Gastrocnemius medialis (tissue), 4 donors: ENCODE measurements at regions not wholly inside any gene's neighbourhood (a gene's known extent, or its start where the extent isn't known, plus 50 kb on each side); places are given as distances from the start of the nearest gene placed in this dataset.

Experiments
- ATAC-seq, 2 donors: fragments of 150-250 bp; one replicate each; pipeline ENCODE4 v1.9.1; 2016
- DNase-seq, 2 donors: peaks; one replicate each; pipeline ENCODE4 v3.0.0-alpha.2; 2019
- H3K27ac ChIP-seq, 4 donors: fragments of 200-600 bp; sonication (generic); 1 replicate in 1 of 4; 2 replicates in 3 of 4; pipeline ENCODE4 v1.5.1; 2016 to 2018; ENCODE audit warnings: mild to moderate bottlenecking in 2 of 4, moderate library complexity in 1 of 4
- H3K27me3 ChIP-seq, 3 donors: fragments of 200-600 bp; sonication (generic) in 2 of 3; 1 replicate in 1 of 3; 2 replicates in 2 of 3; pipeline versions ENCODE4 v1.5.1 to v1.6.0; 2016 to 2019; ENCODE audit warnings: mild to moderate bottlenecking in 1 of 3, moderate library complexity in 1 of 3
- H3K36me3 ChIP-seq, 2 donors: fragments of 200-600 bp; sonication (generic) in 1 of 2; one replicate each; pipeline ENCODE4 v1.5.1; 2017 to 2018
- H3K4me1 ChIP-seq, 2 donors: fragments of 200-600 bp; sonication (generic) in 1 of 2; one replicate each; pipeline ENCODE4 v1.5.1; 2016 to 2017; ENCODE audit warnings: mild to moderate bottlenecking in 2 of 2
- H3K4me3 ChIP-seq, 4 donors: fragments of 200-600 bp; sonication (generic) in 3 of 4; 1 replicate in 1 of 4; 2 replicates in 3 of 4; pipeline ENCODE4 v1.5.1; 2016 to 2019; ENCODE audit warnings: mild to moderate bottlenecking in 2 of 4
- H3K9me3 ChIP-seq, 3 donors: fragments of 200-600 bp; sonication (generic) in 2 of 3; 1 replicate in 1 of 3; 2 replicates in 2 of 3; pipeline ENCODE4 v1.5.1; 2016 to 2019
- CTCF ChIP-seq, 5 experiments: fragments of 450-650 bp in 3 of 5; fragments of 200-600 bp in 2 of 5; sonication (generic) in 2 of 5; IDR thresholded peaks in 4 of 5; conservative IDR thresholded peaks in 1 of 5; 1 replicate in 4 of 5; 2 replicates in 1 of 5; pipeline ENCODE4 v1.5.1; 2016 to 2019; ENCODE audit warnings: antibody characterized with exemption in 5 of 5, mild to moderate bottlenecking in 3 of 5, moderate library complexity in 3 of 5
- POLR2A ChIP-seq, 2 donors: fragments of 450-650 bp; IDR thresholded peaks; one replicate each; pipeline ENCODE4 v1.6.1; 2017; ENCODE audit warnings: antibody characterized with exemption in 2 of 2, mild to moderate bottlenecking in 2 of 2, moderate library complexity in 2 of 2
- in situ Hi-C, 4 donors: fragments of 200-750 bp; cut with MboI; loops; one replicate each; pipeline versions ENCODE4 v1.15.0 to v1.8.0; 2017; ENCODE audit warnings: low sequenced_read_pairs in 4 of 4
- intact Hi-C: fragments of 100-400 bp; cut with DNase I; formaldehyde crosslinking; loops from one replicate; pipeline ENCODE4 v1.15.1; 2023; ENCODE audit warnings: low total_unique reads

- no peak for ATAC-seq
- intact Hi-C loops (no loop called here), in situ Hi-C loops (no loop called here)
- H3K36me3 ChIP-seq, result no peaks in the 10 kb centered on the region
- H3K4me1 ChIP-seq, result no peaks in the 10 kb centered on the region
- no peaks in the 10 kb centered on the region for H3K9me3 ChIP-seq
- H3K4me3 ChIP-seq, result no peak overlapping the region
- TF ChIP-seq POLR2A (IDR thresholded peaks at IDR 0.05) (no peak), CTCF (IDR thresholded peaks at IDR 0.05 in 4 of 5, conservative IDR thresholded peaks at IDR 0.05 in 1 of 5) (no peak)
- no peak overlapping the region for H3K27ac ChIP-seq
- DNase-seq, result no peak
- H3K27me3 ChIP-seq, result no peaks in the 10 kb centered on the region
These were observed 440.9 kb downstream of the RFC3 start for GRCh38 chr13:34258646-34259386.

- Histone ChIP-seq H3K9me3 (no peaks in the 10 kb centered on the region), H3K4me3 (no peak overlapping the region), H3K4me1 (no peaks in the 10 kb centered on the region), H3K27ac (no peak overlapping the region), H3K27me3 (no peaks in the 10 kb centered on the region), H3K36me3 (no peaks in the 10 kb centered on the region)
- TF ChIP-seq POLR2A (IDR thresholded peaks at IDR 0.05), result no peak
- TF ChIP-seq CTCF (IDR thresholded peaks at IDR 0.05 in 4 of 5, conservative IDR thresholded peaks at IDR 0.05 in 1 of 5), result no peak
- in situ Hi-C loops, result no loop called here
- DNase-seq (no peak), ATAC-seq (no peak)
- intact Hi-C loops, result no loop called here
These were observed 445.7 kb downstream of the RFC3 start for GRCh38 chr13:34263681-34264080.

GRCh38 chr13:34265046-34265679 lies 447.2 kb downstream of the RFC3 start:
- no peak overlapping the region for H3K27ac ChIP-seq
- DNase-seq (no peak), ATAC-seq (no peak)
- no peaks in the 10 kb centered on the region for H3K4me1 ChIP-seq
- intact Hi-C loops (no loop called here), in situ Hi-C loops (no loop called here)
- no peak for TF ChIP-seq CTCF (IDR thresholded peaks at IDR 0.05 in 4 of 5, conservative IDR thresholded peaks at IDR 0.05 in 1 of 5)
- TF ChIP-seq POLR2A (IDR thresholded peaks at IDR 0.05), result no peak
- H3K27me3 ChIP-seq, result no peaks in the 10 kb centered on the region
- no peaks in the 10 kb centered on the region for H3K9me3 ChIP-seq
- H3K36me3 ChIP-seq, result no peaks in the 10 kb centered on the region
- H3K4me3 ChIP-seq, result no peak overlapping the region

GRCh38 chr13:34276764-34277163 lies 458.8 kb downstream of the RFC3 start:
- intact Hi-C loops, result no loop called here
- ATAC-seq (no peak), DNase-seq (no peak)
- in situ Hi-C loops, result no loop called here
- Histone ChIP-seq H3K9me3 (no peaks in the 10 kb centered on the region), H3K27me3 (no peaks in the 10 kb centered on the region), H3K27ac (no peak overlapping the region), H3K4me1 (no peaks in the 10 kb centered on the region), H3K36me3 (no peaks in the 10 kb centered on the region), H3K4me3 (no peak overlapping the region)
- TF ChIP-seq POLR2A (IDR thresholded peaks at IDR 0.05) (no peak), CTCF (IDR thresholded peaks at IDR 0.05 in 4 of 5, conservative IDR thresholded peaks at IDR 0.05 in 1 of 5) (no peak)
